ENCODE measurements at regions not wholly inside any gene's neighbourhood (a gene's known extent, or its start where the extent isn't known, plus 50 kb on each side); places are given as distances from the start of the nearest gene placed in this dataset.
"Not testable (repeated sequence)": the region's sequence is repeated elsewhere in the genome, so short reads cannot be mapped to it uniquely, and the experiment has no call there.

GRCh38 chrX:27241981-27242380 is 221.2 kb downstream of the PPP4R3C start:
- H3K9me3 Mint-ChIP-seq (ENCODE audit: unreplicated experiment) = peaks cover 1% of the 10 kb centered on the region
- no peak overlapping the region for H3K27ac Mint-ChIP-seq (ENCODE audit: unreplicated experiment)
- H3K27me3 Mint-ChIP-seq (ENCODE audit: unreplicated experiment) = no peaks in the 10 kb centered on the region
- DNase-seq = no peak
- H3K4me1 Mint-ChIP-seq (ENCODE audit: low read depth, unreplicated experiment) = no peaks in the 10 kb centered on the region
- no peak for TF ChIP-seq CTCF (IDR thresholded peaks at IDR 0.05; ENCODE audit: partially characterized antibody, unreplicated experiment)
- H3K36me3 Mint-ChIP-seq (ENCODE audit: unreplicated experiment) = peaks cover 15% of the 10 kb centered on the region
- H3K4me3 Mint-ChIP-seq (ENCODE audit: unreplicated experiment) = no peak overlapping the region

GRCh38 chrX:27240042-27240441 is 223.1 kb downstream of the PPP4R3C start:
- DNase-seq; H3K4me1 Mint-ChIP-seq (ENCODE audit: low read depth, unreplicated experiment); H3K27me3 Mint-ChIP-seq (ENCODE audit: unreplicated experiment); H3K27ac Mint-ChIP-seq (ENCODE audit: unreplicated experiment); H3K4me3 Mint-ChIP-seq (ENCODE audit: unreplicated experiment); H3K9me3 Mint-ChIP-seq (ENCODE audit: unreplicated experiment): not testable (repeated sequence)
- H3K36me3 Mint-ChIP-seq (ENCODE audit: unreplicated experiment) = peaks cover 15% of the 10 kb centered on the region

- Mint-ChIP-seq H3K9me3 (ENCODE audit: unreplicated experiment) (peaks cover 1% of the 10 kb centered on the region), H3K4me1 (ENCODE audit: low read depth, unreplicated experiment) (no peaks in the 10 kb centered on the region), H3K27me3 (ENCODE audit: unreplicated experiment) (no peaks in the 10 kb centered on the region), H3K36me3 (ENCODE audit: unreplicated experiment) (peaks cover 15% of the 10 kb centered on the region), H3K4me3 (ENCODE audit: unreplicated experiment) (no peak overlapping the region), H3K27ac (ENCODE audit: unreplicated experiment) (no peak overlapping the region)
- no peak for DNase-seq
- TF ChIP-seq CTCF (IDR thresholded peaks at IDR 0.05; ENCODE audit: partially characterized antibody, unreplicated experiment) = no peak
These were observed 226.5 kb downstream of the PPP4R3C start for GRCh38 chrX:27236681-27237080.

DNA sequence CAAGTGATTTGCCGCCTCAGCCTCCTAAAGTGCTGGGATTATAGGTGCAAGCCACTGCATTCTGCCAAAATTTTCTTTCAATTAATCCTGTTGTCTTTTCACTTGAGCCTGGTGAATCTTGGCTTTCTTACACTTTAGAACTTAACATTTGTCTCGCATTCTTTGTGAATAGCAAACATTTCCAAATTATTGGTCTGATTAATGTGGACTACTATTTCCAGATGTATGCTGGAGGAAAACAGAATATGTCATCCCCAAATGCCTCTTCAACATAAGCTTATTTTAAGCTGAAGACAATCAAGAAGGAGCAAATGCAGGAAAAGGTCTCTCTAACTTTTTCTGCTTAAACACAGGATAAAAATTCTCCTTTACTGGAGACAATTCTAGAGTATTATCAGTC is 233.4 kb downstream of the PPP4R3C start:
- no peak for TF ChIP-seq CTCF (IDR thresholded peaks at IDR 0.05; ENCODE audit: partially characterized antibody, unreplicated experiment)
- H3K36me3 Mint-ChIP-seq (ENCODE audit: unreplicated experiment) = no peaks in the 10 kb centered on the region

GRCh38 chrX:27222661-27223060 is 240.5 kb downstream of the PPP4R3C start:
- H3K4me1 Mint-ChIP-seq (ENCODE audit: low read depth, unreplicated experiment) = no peaks in the 10 kb centered on the region
- no peaks in the 10 kb centered on the region for H3K36me3 Mint-ChIP-seq (ENCODE audit: unreplicated experiment)
- H3K4me3 Mint-ChIP-seq (ENCODE audit: unreplicated experiment) = no peak overlapping the region
- TF ChIP-seq CTCF (IDR thresholded peaks at IDR 0.05; ENCODE audit: partially characterized antibody, unreplicated experiment) = no peak
- H3K27me3 Mint-ChIP-seq (ENCODE audit: unreplicated experiment) = no peaks in the 10 kb centered on the region
- no peaks in the 10 kb centered on the region for H3K9me3 Mint-ChIP-seq (ENCODE audit: unreplicated experiment)
- no peak for DNase-seq
- H3K27ac Mint-ChIP-seq (ENCODE audit: unreplicated experiment) = no peak overlapping the region

More for the DNA sequence above, 233.4 kb downstream of the PPP4R3C start:
- Mint-ChIP-seq H3K27ac (ENCODE audit: unreplicated experiment) (no peak overlapping the region), H3K4me3 (ENCODE audit: unreplicated experiment) (no peak overlapping the region), H3K9me3 (ENCODE audit: unreplicated experiment) (no peaks in the 10 kb centered on the region), H3K27me3 (ENCODE audit: unreplicated experiment) (no peaks in the 10 kb centered on the region), H3K4me1 (ENCODE audit: low read depth, unreplicated experiment) (no peaks in the 10 kb centered on the region)
- no peak for DNase-seq

- no peaks in the 10 kb centered on the region for H3K9me3 Mint-ChIP-seq (ENCODE audit: unreplicated experiment)
- peak; percentile 85 for TF ChIP-seq CTCF (IDR thresholded peaks at IDR 0.05; ENCODE audit: partially characterized antibody, unreplicated experiment)
- peak; percentile 18 for DNase-seq
These were observed 276.5 kb downstream of the PPP4R3C start for GRCh38 chrX:27186671-27187070.

More at GRCh38 chrX:27186671-27187070, 276.5 kb downstream of the PPP4R3C start:
- Mint-ChIP-seq H3K27ac (ENCODE audit: unreplicated experiment) (no peak overlapping the region), H3K36me3 (ENCODE audit: unreplicated experiment) (no peaks in the 10 kb centered on the region), H3K4me3 (ENCODE audit: unreplicated experiment) (no peak overlapping the region), H3K27me3 (ENCODE audit: unreplicated experiment) (no peaks in the 10 kb centered on the region), H3K4me1 (ENCODE audit: low read depth, unreplicated experiment) (no peaks in the 10 kb centered on the region)

Data from glutamatergic neuron (in vitro differentiated cells).